ENCODE measurements at regions not wholly inside any gene's neighbourhood (a gene's known extent, or its start where the extent isn't known, plus 50 kb on each side); places are given as distances from the start of the nearest gene placed in this dataset.

DNA sequence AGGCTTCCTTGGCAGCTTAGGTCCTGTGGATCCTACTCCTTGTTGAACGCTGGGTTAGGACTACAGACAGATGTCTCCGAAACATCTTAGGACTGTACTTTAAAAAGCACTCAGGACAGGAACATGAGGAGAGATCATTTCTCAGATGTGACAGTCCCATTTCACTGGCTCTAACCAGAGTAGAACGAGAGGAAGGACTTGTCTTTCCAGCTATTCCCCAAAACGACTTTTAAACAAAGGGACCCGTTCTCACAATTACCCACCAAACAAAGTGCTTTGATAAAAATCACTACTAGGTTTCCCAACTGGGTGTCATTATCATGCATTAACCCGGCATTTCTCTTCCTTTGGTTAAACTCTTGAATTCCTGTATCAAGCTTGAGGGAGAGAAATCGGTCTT lies 84.7 kb upstream of the BARX2 start:
- DNase-seq, result no peak

DNA sequence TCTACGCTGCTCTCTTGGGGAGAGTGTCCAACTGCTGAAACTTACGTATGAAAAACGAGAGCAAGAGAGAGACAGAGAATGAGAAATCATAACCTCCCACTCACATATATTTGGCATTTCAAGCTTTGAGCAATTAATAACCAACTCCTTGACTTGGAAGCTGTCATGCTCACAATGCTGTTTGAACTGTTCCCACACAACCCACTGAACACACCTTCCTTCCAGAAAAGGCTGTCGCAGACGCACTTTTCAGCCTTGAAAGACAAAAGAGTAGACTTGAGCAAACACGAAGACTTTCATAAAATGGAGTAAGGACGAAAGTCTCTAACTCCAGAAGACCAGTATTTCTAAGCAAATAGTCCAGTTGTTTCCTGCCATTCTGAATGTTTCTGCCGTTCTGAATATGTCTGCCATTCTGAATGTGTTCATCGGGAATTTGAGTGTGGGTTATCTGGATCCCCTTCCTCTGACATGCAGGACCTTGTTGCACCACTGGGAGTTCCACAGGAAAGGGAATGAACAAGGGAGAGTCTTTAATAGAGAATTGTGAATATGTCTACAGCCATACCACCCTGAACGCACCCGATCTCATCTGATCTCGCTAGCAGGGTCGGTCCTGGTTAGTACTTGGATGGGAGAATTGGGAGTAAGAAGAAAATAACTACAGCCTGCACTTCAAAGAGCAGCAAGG lies 86.2 kb upstream of the BARX2 start:
- no peak for DNase-seq

GRCh38 chr11:129287920-129288319 lies 87.7 kb upstream of the BARX2 start:
- no peak for DNase-seq

DNA sequence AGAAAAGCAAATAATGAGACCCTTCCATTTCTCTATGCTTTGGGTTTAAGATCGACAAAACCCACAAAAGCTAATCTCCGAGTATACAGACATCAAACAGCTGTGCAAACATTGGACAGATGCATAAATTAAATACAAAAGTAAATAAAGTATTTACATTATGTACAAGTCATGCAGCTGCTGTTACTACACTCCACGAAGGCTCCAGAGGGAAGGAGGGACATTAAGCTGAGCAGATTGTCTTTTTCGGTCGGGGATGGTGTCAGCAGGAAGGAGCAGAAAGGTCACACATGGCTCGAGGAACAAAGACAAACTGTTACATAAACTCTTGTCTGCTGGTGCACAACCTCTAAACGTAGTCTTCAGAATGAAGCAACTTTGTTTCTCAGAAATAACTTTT lies 88.8 kb upstream of the BARX2 start:
- no peak for DNase-seq

DNA sequence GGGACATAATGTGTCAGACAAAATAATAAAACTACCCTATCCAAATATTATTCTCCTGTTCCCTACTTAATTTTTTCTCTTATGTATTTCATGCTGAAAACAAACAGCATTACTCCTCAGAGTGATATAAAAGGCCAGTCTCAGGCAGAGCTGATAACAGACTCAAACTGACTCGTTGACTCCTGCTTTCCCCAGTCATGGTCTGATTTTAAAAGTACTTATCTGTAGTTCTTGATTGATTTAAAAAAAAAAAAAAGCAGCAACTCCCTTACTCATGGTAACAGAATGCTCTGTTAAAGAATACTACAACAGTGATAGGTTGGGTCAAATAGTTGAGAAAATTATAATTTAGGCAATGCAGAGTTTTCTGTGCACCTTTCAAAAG lies 90.3 kb upstream of the BARX2 start:
- DNase-seq, result no peak

- no peak for DNase-seq
These were observed 91.0 kb upstream of the ARHGAP32 start for GRCh38 chr11:129283141-129283540.

GRCh38 chr11:129282634-129283033 lies 90.5 kb upstream of the ARHGAP32 start:
- no peak for DNase-seq

GRCh38 chr11:129281471-129282415 lies 89.6 kb upstream of the ARHGAP32 start:
- DNase-seq, result no peak

GRCh38 chr11:129280027-129280811 lies 88.1 kb upstream of the ARHGAP32 start:
- DNase-seq, result no peak

DNA sequence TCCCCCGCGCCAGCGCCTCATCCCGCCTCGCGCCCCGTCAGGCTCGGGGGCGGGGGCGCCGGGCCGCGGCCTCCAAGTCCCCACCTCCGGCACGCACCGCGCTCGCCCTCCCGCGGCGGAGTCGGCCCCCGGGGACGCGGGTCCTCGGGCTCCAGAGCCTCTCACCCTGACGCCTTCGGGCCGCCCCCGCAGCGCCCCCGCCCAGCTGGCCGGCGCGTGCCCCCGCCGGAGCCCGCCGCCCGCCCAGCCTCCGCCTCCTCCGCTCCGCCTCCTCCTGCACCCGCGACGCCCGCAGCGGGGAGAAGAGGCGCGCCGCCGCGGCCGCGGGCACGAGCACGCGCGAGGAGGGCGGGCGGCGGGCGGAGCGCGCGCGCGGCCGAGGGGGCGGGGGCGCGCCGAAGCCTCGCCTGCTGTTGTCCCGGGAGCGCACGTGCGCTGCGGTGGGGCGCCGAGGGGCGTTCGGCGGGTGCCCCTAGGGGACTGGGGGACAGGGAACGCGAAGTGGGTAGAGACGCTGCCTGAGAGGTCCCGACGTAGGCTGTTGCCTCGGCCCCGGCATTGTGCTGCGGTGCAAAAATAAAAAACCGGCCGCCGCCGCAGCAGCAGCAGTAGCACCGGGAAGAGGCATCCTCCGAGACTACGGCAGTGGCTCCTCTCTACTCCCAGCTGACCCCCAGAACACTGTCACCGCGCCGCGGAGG lies 87.4 kb upstream of the ARHGAP32 start:
- peak; percentile 78 for DNase-seq

DNA sequence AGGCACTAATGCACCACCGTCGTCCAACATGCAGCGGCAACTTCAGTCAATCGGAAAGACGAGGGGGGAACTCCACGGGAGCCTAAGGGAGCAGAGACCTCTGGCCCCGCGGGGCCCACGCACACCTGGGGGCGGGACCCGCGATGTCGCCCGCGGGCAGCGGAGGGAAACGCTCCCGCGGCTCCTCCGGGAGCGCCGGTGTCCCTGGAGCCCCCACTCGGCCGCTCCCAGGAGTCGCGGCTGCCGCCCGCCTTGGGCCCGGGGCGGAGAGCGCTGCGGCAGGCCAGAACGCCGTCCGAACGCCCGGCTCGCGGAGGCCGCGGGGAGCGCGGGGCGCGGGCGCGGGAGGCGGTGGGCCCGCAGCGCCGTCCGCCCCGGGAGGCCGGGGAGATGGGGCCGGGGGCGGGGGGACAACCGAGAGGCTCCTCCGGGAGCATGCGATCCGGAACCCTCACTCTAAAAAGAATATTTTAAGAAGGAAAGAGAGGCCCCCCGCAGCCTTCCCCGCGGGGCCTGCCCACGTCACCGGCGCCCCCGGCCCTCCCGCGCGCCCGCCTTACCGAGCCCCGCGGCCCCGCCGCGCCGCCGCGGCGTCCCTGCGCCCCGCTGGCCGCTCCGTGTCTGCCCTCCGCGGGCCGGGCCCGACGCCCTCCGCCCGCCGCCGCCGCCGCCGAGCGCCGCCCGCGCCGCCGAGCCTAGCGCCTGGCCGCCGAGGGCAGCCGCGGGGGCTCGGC lies 86.6 kb upstream of the ARHGAP32 start:
- no peak for DNase-seq

DNA sequence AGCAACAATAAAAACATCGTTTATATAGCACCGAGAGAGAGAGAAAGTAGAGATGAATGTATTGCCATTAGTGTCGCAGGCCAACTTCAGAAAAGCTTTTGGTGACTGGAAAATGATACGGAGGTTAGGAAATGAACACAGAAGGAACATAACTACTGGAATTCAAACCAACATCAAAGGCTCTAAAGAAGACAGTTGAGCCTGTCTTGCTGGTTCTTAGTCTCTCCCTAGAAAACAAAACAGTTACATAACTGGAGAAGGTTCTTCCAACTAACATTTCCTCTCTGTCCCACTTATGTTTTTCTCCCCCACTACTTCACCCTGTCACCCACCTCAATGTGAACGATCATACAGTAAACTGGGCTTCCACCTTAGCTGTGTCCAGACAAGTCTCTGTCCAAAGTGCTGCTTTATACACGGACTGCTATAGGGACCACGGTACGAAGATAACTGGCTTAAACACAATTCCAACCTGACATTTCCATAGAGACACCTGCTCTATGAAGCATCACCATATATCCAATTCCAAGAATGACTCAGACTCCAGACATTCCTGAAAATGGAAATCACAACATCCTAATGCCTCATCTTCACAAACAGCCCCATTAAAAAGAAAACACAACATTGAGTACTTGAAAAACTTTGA lies 85.2 kb upstream of the ARHGAP32 start:
- DNase-seq, result no peak

GRCh38 chr11:129275828-129276227 lies 83.7 kb upstream of the ARHGAP32 start:
- DNase-seq, result no peak

- no peak for DNase-seq
These were observed 82.0 kb upstream of the ARHGAP32 start for GRCh38 chr11:129273944-129274711.

- DNase-seq, result no peak
These were observed 81.2 kb upstream of the ARHGAP32 start for GRCh38 chr11:129273322-129273721.

DNA sequence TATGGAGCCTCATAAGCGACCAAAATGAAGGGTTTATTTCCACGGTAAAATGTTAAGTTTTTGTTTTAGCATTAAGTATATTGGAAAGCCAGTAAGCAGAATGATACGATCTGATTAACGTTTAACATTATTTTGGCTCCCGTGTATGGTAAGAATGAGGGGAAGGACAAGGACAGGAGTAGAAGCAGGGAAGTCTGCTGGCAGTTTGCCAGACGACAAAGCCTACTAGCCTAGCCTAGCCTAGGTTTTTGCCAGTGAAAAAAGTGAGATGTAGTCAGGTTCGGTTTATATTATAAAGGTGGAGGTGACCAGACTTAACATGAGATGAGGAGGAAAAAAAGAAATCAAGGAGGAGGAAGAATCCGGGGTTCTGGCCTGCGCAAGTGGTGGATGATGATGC lies 78.9 kb upstream of the ARHGAP32 start:
- DNase-seq, result no peak

- no peak for DNase-seq
These were observed 78.3 kb upstream of the ARHGAP32 start for GRCh38 chr11:129270446-129270845.

- DNase-seq, result no peak
These were observed 76.2 kb upstream of the ARHGAP32 start for GRCh38 chr11:129268371-129268770.

GRCh38 chr11:129267716-129268115 lies 75.6 kb upstream of the ARHGAP32 start:
- DNase-seq, result no peak

- DNase-seq, result no peak
These were observed 74.4 kb upstream of the ARHGAP32 start for GRCh38 chr11:129266536-129266935.
